H9 (cell line): ENCODE measurements at regions not wholly inside any gene's neighbourhood (a gene's known extent, or its start where the extent isn't known, plus 50 kb on each side); places are given as distances from the start of the nearest gene placed in this dataset.

Source experiments
- DNase-seq: peaks from one replicate; pipeline ENCODE4 v3.0.0-alpha.2; 2017
- H2AFZ ChIP-seq: one replicate; pipeline ENCODE4 v1.6.1; 2013; ENCODE audit warnings: mild to moderate bottlenecking, low read length, control low read depth, moderate library complexity
- H2AK5ac ChIP-seq: 2 replicates; pipeline ENCODE4 v1.6.1; 2013; ENCODE audit warnings: low read length, control low read depth, mixed read lengths; ENCODE audit not compliant: insufficient read length
- H2BK120ac ChIP-seq: one replicate; pipeline ENCODE4 v1.6.1; 2013; ENCODE audit warnings: low read depth, mild to moderate bottlenecking, low read length, control low read depth, inconsistent platforms; ENCODE audit not compliant: poor library complexity, severe bottlenecking
- H2BK12ac ChIP-seq: 2 replicates; pipeline ENCODE4 v1.6.1; 2013; ENCODE audit warnings: low read length, control low read depth, mixed read lengths, low read depth; ENCODE audit not compliant: insufficient read length
- H2BK15ac ChIP-seq: 2 replicates; pipeline ENCODE4 v1.6.1; 2013; ENCODE audit warnings: low read depth, low read length, control low read depth
- H2BK20ac ChIP-seq: one replicate; pipeline ENCODE4 v1.6.1; 2013; ENCODE audit warnings: low read depth, mild to moderate bottlenecking, low read length, control low read depth, inconsistent platforms; ENCODE audit not compliant: poor library complexity, severe bottlenecking
- H2BK5ac ChIP-seq: 2 replicates; pipeline ENCODE4 v1.6.1; 2013; ENCODE audit warnings: low read length, control low read depth, mixed read lengths; ENCODE audit not compliant: insufficient read length
- H3K14ac ChIP-seq: 2 replicates; pipeline ENCODE4 v1.6.1; 2013; ENCODE audit warnings: low read length, control low read depth; ENCODE audit not compliant: insufficient read depth
- H3K18ac ChIP-seq: 2 replicates; pipeline ENCODE4 v1.6.1; 2013; ENCODE audit warnings: low read depth, mild to moderate bottlenecking, mixed read lengths, low read length, control low read depth; ENCODE audit not compliant: insufficient read length
- H3K23ac ChIP-seq: 2 replicates; pipeline ENCODE4 v1.6.1; 2013; ENCODE audit warnings: low read length, control low read depth, mixed read lengths, low read depth; ENCODE audit not compliant: insufficient read length
- H3K23me2 ChIP-seq: 2 replicates; pipeline ENCODE4 v1.6.1; 2013; ENCODE audit warnings: low read depth, mild to moderate bottlenecking, mixed read lengths, low read length, control low read depth; ENCODE audit not compliant: insufficient read length, poor library complexity, severe bottlenecking
- H3K27ac ChIP-seq: 2 replicates; pipeline ENCODE4 v1.5.1; 2013; ENCODE audit warnings: low read length, control low read depth, mixed read lengths, low read depth; ENCODE audit not compliant: insufficient read length
- H3K27me3 ChIP-seq: 2 replicates; pipeline ENCODE4 v1.6.1; 2013; ENCODE audit warnings: low read length, control low read depth, inconsistent platforms; ENCODE audit not compliant: insufficient read depth
- H3K4ac ChIP-seq: 2 replicates; pipeline ENCODE4 v1.6.1; 2013; ENCODE audit warnings: low read depth, mild to moderate bottlenecking, control low read depth, inconsistent platforms, low read length, moderate library complexity
- H3K4me1 ChIP-seq: 2 replicates; pipeline ENCODE4 v1.6.1; 2013; ENCODE audit warnings: low read length, control low read depth, inconsistent platforms; ENCODE audit not compliant: insufficient read depth
- H3K4me2 ChIP-seq: 2 replicates; pipeline ENCODE4 v1.6.1; 2013; ENCODE audit warnings: low read length, control low read depth, mixed read lengths; ENCODE audit not compliant: insufficient read length, insufficient read depth
- H3K56ac ChIP-seq: 2 replicates; pipeline ENCODE4 v1.6.1; 2013; ENCODE audit warnings: low read depth, mild to moderate bottlenecking, mixed read lengths, low read length, control low read depth; ENCODE audit not compliant: insufficient read length
- H3K79me1 ChIP-seq: 2 replicates; pipeline ENCODE4 v1.6.1; 2013; ENCODE audit warnings: low read depth, mild to moderate bottlenecking, moderate library complexity, low read length, control low read depth, inconsistent platforms; ENCODE audit not compliant: insufficient read depth, poor library complexity, severe bottlenecking
- H3K79me2 ChIP-seq: 2 replicates; pipeline ENCODE4 v1.6.1; 2013; ENCODE audit warnings: low read length, control low read depth, inconsistent platforms; ENCODE audit not compliant: insufficient read depth
- H3K9ac ChIP-seq: 2 replicates; pipeline ENCODE4 v1.6.1; 2013; ENCODE audit warnings: low read length, control low read depth, mixed read lengths; ENCODE audit not compliant: insufficient read length; ENCODE audit errors: extremely low read depth
- H3K9me3 ChIP-seq: one replicate; pipeline ENCODE4 v1.6.1; 2013; ENCODE audit warnings: low read depth, low read length, inconsistent platforms; ENCODE audit not compliant: control insufficient read depth
- H3T11ph ChIP-seq: one replicate; pipeline ENCODE4 v1.6.1; 2013; ENCODE audit warnings: mild to moderate bottlenecking, low read length, control low read depth, inconsistent platforms
- H4K20me1 ChIP-seq: one replicate; pipeline ENCODE4 v1.6.1; 2013; ENCODE audit not compliant: control insufficient read depth, insufficient read length, insufficient read depth
- H4K5ac ChIP-seq: 2 replicates; pipeline ENCODE4 v1.6.1; 2013; ENCODE audit warnings: low read depth, mild to moderate bottlenecking, mixed read lengths, low read length, control low read depth; ENCODE audit not compliant: insufficient read length
- H4K8ac ChIP-seq: replicated peaks from 2 replicates; pipeline ENCODE4 v1.6.1; 2013; ENCODE audit warnings: low read length, control low read depth, mixed read lengths, low read depth; ENCODE audit not compliant: insufficient read length
- H4K91ac ChIP-seq: 2 replicates; pipeline ENCODE4 v1.6.1; 2013; ENCODE audit warnings: low read depth, mild to moderate bottlenecking, moderate library complexity, mixed read lengths, low read length, control low read depth; ENCODE audit not compliant: insufficient read length
- H3K27ac Mint-ChIP-seq, 3 experiments: 2 replicates in 2 of 3; 3 replicates in 1 of 3; pipeline ENCODE4 v1.8.0; 2020 to 2021; ENCODE audit warnings: mixed read lengths in 3 of 3, mild to moderate bottlenecking in 1 of 3, moderate library complexity in 1 of 3
- H3K27me3 Mint-ChIP-seq: 2 replicates; pipeline ENCODE4 v1.8.0; 2021; ENCODE audit warnings: low read depth, mild to moderate bottlenecking, moderate library complexity, mixed read lengths
- H3K36me3 Mint-ChIP-seq, 3 experiments: 2 replicates in 2 of 3; 3 replicates in 1 of 3; pipeline ENCODE4 v1.8.0; 2020 to 2021; ENCODE audit warnings: low read depth in 3 of 3, mixed read lengths in 3 of 3; ENCODE audit not compliant: insufficient read depth in 1 of 3
- H3K4me1 Mint-ChIP-seq, 2 experiments: 2 replicates each; pipeline ENCODE4 v1.8.0; 2020; ENCODE audit warnings: mixed read lengths in 2 of 2
- H3K4me3 Mint-ChIP-seq, 2 experiments: 2 replicates in 1 of 2; 3 replicates in 1 of 2; pipeline ENCODE4 v1.8.0; 2020 to 2021; ENCODE audit warnings: mild to moderate bottlenecking in 2 of 2, mixed read lengths in 2 of 2, moderate library complexity in 1 of 2
- H3K9me3 Mint-ChIP-seq, 2 experiments: 2 replicates in 1 of 2; 3 replicates in 1 of 2; pipeline ENCODE4 v1.8.0; 2020; ENCODE audit warnings: mild to moderate bottlenecking in 2 of 2, mixed read lengths in 2 of 2, moderate library complexity in 1 of 2
- CTCF ChIP-seq: fragments of 200-600 bp; sonication (generic); conservative IDR thresholded peaks from 3 replicates; pipeline ENCODE4 v1.8.0; 2021; ENCODE audit warnings: antibody characterized with exemption, mild to moderate bottlenecking
- WGBS: extraction: QIAGEN DNeasy Blood & Tissue Kit; methylation state at CpG from one replicate; pipeline ENCODE4 v1.1.7; 2013; ENCODE audit warnings: missing lambda C conversion rate, low lambda C conversion rate, mixed read lengths; ENCODE audit not compliant: insufficient read length; ENCODE audit errors: extremely low coverage; 5-methylcytosine and 5-hydroxymethylcytosine counted together

- H3K4ac ChIP-seq: no peak overlapping the region
- H2BK20ac ChIP-seq: no peak overlapping the region
- H3K9ac ChIP-seq: no peak overlapping the region
- Mint-ChIP-seq H3K27ac (no peak overlapping the region), H3K4me1 (peaks cover 19% of the 10 kb centered on the region in 2 experiments), H3K9me3 (no peaks in the 10 kb centered on the region; a peak in 1 of 5 replicates), H3K36me3 (no peaks in the 10 kb centered on the region; a peak in 1 of 7 replicates), H3K4me3 (no peak overlapping the region), H3K27me3 (peaks cover 17% of the 10 kb centered on the region)
- H2BK15ac ChIP-seq: no peak overlapping the region
- H3K56ac ChIP-seq: no peak overlapping the region
- no peak overlapping the region for H4K8ac ChIP-seq
- WGBS: no CpG with 5 or more reads among the region's 15 CpGs
- no peaks in the 10 kb centered on the region for H3K79me2 ChIP-seq
- no peak for TF ChIP-seq CTCF
- no peak overlapping the region for H2AK5ac ChIP-seq
- no peak overlapping the region for H3K4me2 ChIP-seq
- H3K79me1 ChIP-seq: no peaks in the 10 kb centered on the region
- H3K27me3 ChIP-seq: no peaks in the 10 kb centered on the region
- no peak overlapping the region for H3K23ac ChIP-seq
- no peak overlapping the region for H2AFZ ChIP-seq
- H3K9me3 ChIP-seq: no peaks in the 10 kb centered on the region
- no peak overlapping the region for H3T11ph ChIP-seq
- peak; percentile 35 for DNase-seq
- no peak overlapping the region for H2BK12ac ChIP-seq
- no peak overlapping the region for H2BK120ac ChIP-seq
- H4K91ac ChIP-seq: no peak overlapping the region
- H3K4me1 ChIP-seq: no peaks in the 10 kb centered on the region
- no peak overlapping the region for H3K14ac ChIP-seq
- no peak overlapping the region for H3K18ac ChIP-seq
- no peak overlapping the region for H3K27ac ChIP-seq
- no peaks in the 10 kb centered on the region for H4K20me1 ChIP-seq
- no peaks in the 10 kb centered on the region for H3K23me2 ChIP-seq
- no peak overlapping the region for H2BK5ac ChIP-seq
- H4K5ac ChIP-seq: no peak overlapping the region
These were observed 290.4 kb upstream of the RTL1 start for GRCh38 chr14:101193845-101194372.
